Renal pelvis (tissue), 1 donor: ENCODE measurements at regions not wholly inside any gene's neighbourhood (a gene's known extent, or its start where the extent isn't known, plus 50 kb on each side); places are given as distances from the start of the nearest gene placed in this dataset.

Experiments used
- DNase-seq: peaks from one replicate; pipeline ENCODE4 v3.0.0-alpha.2; 2013

- DNase-seq, result no peak
Measured at GRCh38 chr6:33507261-33507660, 52.9 kb downstream of the ZBTB9 start.

GRCh38 chr6:33508935-33509926 lies 54.9 kb downstream of the ZBTB9 start:
- peak; percentile 52 for DNase-seq

GRCh38 chr6:33513213-33513612 lies 58.8 kb downstream of the ZBTB9 start:
- no peak for DNase-seq

GRCh38 chr6:33516726-33517125 lies 62.4 kb downstream of the ZBTB9 start:
- DNase-seq, result no peak

- DNase-seq, result peak; percentile 52
Measured at GRCh38 chr6:33520636-33521488, 59.2 kb downstream of the BAK1 start.

GRCh38 chr6:33521489-33522091 lies 58.5 kb downstream of the BAK1 start:
- no peak for DNase-seq
